Chondrocyte (in vitro differentiated cells): ENCODE measurements at regions not wholly inside any gene's neighbourhood (a gene's known extent, or its start where the extent isn't known, plus 50 kb on each side); places are given as distances from the start of the nearest gene placed in this dataset.

Experiments used
- DNase-seq: peaks from one replicate; pipeline ENCODE4 v3.0.0; 2021; ENCODE audit warnings: mixed read lengths, low spot score
- H3K27ac Mint-ChIP-seq: one replicate; pipeline ENCODE4 v1.8.0; 2021; ENCODE audit warnings: mild to moderate bottlenecking, moderate library complexity, mixed read lengths; ENCODE audit not compliant: unreplicated experiment
- H3K27me3 Mint-ChIP-seq: 2 replicates; pipeline ENCODE4 v1.8.0; 2021; ENCODE audit warnings: low read depth, mixed read lengths
- H3K36me3 Mint-ChIP-seq: 2 replicates; pipeline ENCODE4 v1.8.0; 2021; ENCODE audit warnings: low read depth, mixed read lengths
- H3K4me1 Mint-ChIP-seq: 2 replicates; pipeline ENCODE4 v1.8.0; 2021; ENCODE audit warnings: low read depth, mild to moderate bottlenecking, mixed read lengths
- H3K4me3 Mint-ChIP-seq: one replicate; pipeline ENCODE4 v1.8.0; 2021; ENCODE audit warnings: mild to moderate bottlenecking, moderate library complexity, mixed read lengths; ENCODE audit not compliant: unreplicated experiment
- H3K9me3 Mint-ChIP-seq: 2 replicates; pipeline ENCODE4 v1.8.0; 2021; ENCODE audit warnings: low read depth, mixed read lengths
- CTCF ChIP-seq: fragments of 200-600 bp; sonication (generic); IDR thresholded peaks from 2 replicates; pipeline ENCODE4 v1.5.0; 2021; ENCODE audit warnings: antibody characterized with exemption, mild to moderate bottlenecking, moderate library complexity

GRCh38 chr11:133661846-133662245, 129.5 kb upstream of the OPCML start:
- peaks cover 6% of the 10 kb centered on the region for H3K27me3 Mint-ChIP-seq
- TF ChIP-seq CTCF, result no peak
- H3K9me3 Mint-ChIP-seq, result peaks cover 5% of the 10 kb centered on the region
- peaks cover 5% of the 10 kb centered on the region for H3K4me1 Mint-ChIP-seq
- DNase-seq, result no peak
- no peak overlapping the region for H3K27ac Mint-ChIP-seq
- H3K4me3 Mint-ChIP-seq, result no peak overlapping the region
- H3K36me3 Mint-ChIP-seq, result no peaks in the 10 kb centered on the region

GRCh38 chr11:133660202-133660568, 127.9 kb upstream of the OPCML start:
- Mint-ChIP-seq H3K36me3 (no peaks in the 10 kb centered on the region), H3K9me3 (peaks cover 7% of the 10 kb centered on the region), H3K27ac (no peak overlapping the region), H3K4me3 (no peak overlapping the region), H3K27me3 (peaks cover 6% of the 10 kb centered on the region), H3K4me1 (peaks cover 5% of the 10 kb centered on the region)
- DNase-seq, result no peak
- no peak for TF ChIP-seq CTCF

GRCh38 chr11:133659538-133660201, 127.4 kb upstream of the OPCML start:
- no peak overlapping the region for H3K4me3 Mint-ChIP-seq
- no peak for DNase-seq
- H3K4me1 Mint-ChIP-seq, result peaks cover 5% of the 10 kb centered on the region
- no peak for TF ChIP-seq CTCF
- H3K36me3 Mint-ChIP-seq, result no peaks in the 10 kb centered on the region
- H3K27ac Mint-ChIP-seq, result no peak overlapping the region
- H3K9me3 Mint-ChIP-seq, result peaks cover 7% of the 10 kb centered on the region
- peaks cover 7% of the 10 kb centered on the region for H3K27me3 Mint-ChIP-seq

GRCh38 chr11:133657054-133657453, 124.8 kb upstream of the OPCML start:
- H3K4me1 Mint-ChIP-seq, result peaks cover 5% of the 10 kb centered on the region
- no peak overlapping the region for H3K27ac Mint-ChIP-seq
- H3K27me3 Mint-ChIP-seq, result peaks cover 1% of the 10 kb centered on the region
- H3K36me3 Mint-ChIP-seq, result no peaks in the 10 kb centered on the region
- no peak for DNase-seq
- TF ChIP-seq CTCF, result no peak
- no peak overlapping the region for H3K4me3 Mint-ChIP-seq
- H3K9me3 Mint-ChIP-seq, result peaks cover 7% of the 10 kb centered on the region

- Mint-ChIP-seq H3K9me3 (peaks cover 7% of the 10 kb centered on the region), H3K27ac (no peak overlapping the region), H3K36me3 (no peaks in the 10 kb centered on the region), H3K27me3 (peaks cover 1% of the 10 kb centered on the region), H3K4me3 (no peak overlapping the region), H3K4me1 (peaks cover 5% of the 10 kb centered on the region)
- no peak for TF ChIP-seq CTCF
- DNase-seq, result no peak
Measured at GRCh38 chr11:133656082-133656635, 123.9 kb upstream of the OPCML start.
